GM12878 (cell line): ENCODE measurements at regions not wholly inside any gene's neighbourhood (a gene's known extent, or its start where the extent isn't known, plus 50 kb on each side); places are given as distances from the start of the nearest gene placed in this dataset.

Experiments
- ATAC-seq: fragments of 200-7000 bp; cut with Tn5 transposase; 3 replicates; pipeline ENCODE4 v1.9.1; 2020; ENCODE audit warnings: mild to moderate bottlenecking, moderate library complexity
- BruUV-seq: library from RNA; stranded (reverse); fragments of 400-500 nt; replicated peaks from 2 replicates; lab custom pipeline; 2021; lab: Mats Ljungman, UMichigan
- CTCF ChIA-PET: fragments of 300-600 bp; sonication (Branson Sonifier 250); formaldehyde crosslinking; extraction: SDS; loops from one replicate; lab custom pipeline; 2021; ENCODE audit warnings: inconsistent platforms; lab: Yijun Ruan, JAX
- POLR2A ChIA-PET: fragments of 350-600 bp; formaldehyde crosslinking; extraction: SDS; loops from one replicate; lab custom pipeline; 2021; ENCODE audit warnings: inconsistent platforms; lab: Charles Lee
- RAD21 ChIA-PET: fragments of 300-600 bp; sonication (Branson Sonifier 250); formaldehyde crosslinking; loops from one replicate; lab custom pipeline; 2023; ENCODE audit warnings: antibody characterized with exemption; ENCODE audit not compliant: unreplicated experiment; lab: Charles Lee
- SMC1A ChIA-PET: fragments of 300-600 bp; sonication (Branson Sonifier 250); formaldehyde crosslinking; loops from one replicate; lab custom pipeline; 2023; ENCODE audit not compliant: unreplicated experiment, uncharacterized antibody; lab: Charles Lee
- DNase-seq: peaks from one replicate; pipeline ENCODE4 v3.0.0-alpha.2; 2011; ENCODE audit warnings: low read depth, low spot score
- FAIRE-seq: peaks from 3 replicates; lab custom pipeline; 2011; peaks lifted over from hg19 to GRCh38; lab: Jason Lieb, UNC
- H2AFZ ChIP-seq: 2 replicates; pipeline ENCODE4 v1.6.0; 2011; ENCODE audit warnings: low read depth, low read length, control low read depth; ENCODE audit not compliant: control insufficient read depth
- H3K27ac ChIP-seq: 2 replicates; pipeline ENCODE4 v1.5.1; 2011; ENCODE audit warnings: control low read depth; ENCODE audit not compliant: control insufficient read depth, insufficient read depth
- H3K27me3 ChIP-seq, 2 experiments: replicated peaks in 1 of 2; 2 replicates each; pipeline versions ENCODE4 v1.6.0 to v1.6.1; 2011; ENCODE audit warnings: low read length in 1 of 2; ENCODE audit not compliant: control insufficient read depth in 2 of 2, insufficient read depth in 2 of 2
- H3K36me3 ChIP-seq, 2 experiments: 2 replicates each; pipeline ENCODE4 v1.5.1; 2011; ENCODE audit warnings: low read length in 1 of 2; ENCODE audit not compliant: control insufficient read depth in 2 of 2, insufficient read depth in 2 of 2
- H3K4me1 ChIP-seq: 2 replicates; pipeline ENCODE4 v1.6.1; 2011; ENCODE audit warnings: mild to moderate bottlenecking, low read length, moderate library complexity, mixed read lengths; ENCODE audit not compliant: control insufficient read depth, insufficient read depth
- H3K4me2 ChIP-seq: 2 replicates; pipeline ENCODE4 v1.6.0; 2011; ENCODE audit warnings: control low read depth; ENCODE audit not compliant: control insufficient read depth, insufficient read depth
- H3K4me3 ChIP-seq: fragments of 200-600 bp; sonication (generic); 2 replicates; pipeline ENCODE4 v1.5.1; 2016
- H3K79me2 ChIP-seq: 2 replicates; pipeline ENCODE4 v1.6.0; 2011; ENCODE audit warnings: low read length; ENCODE audit not compliant: control insufficient read depth, insufficient read depth
- H3K9ac ChIP-seq: 2 replicates; pipeline ENCODE4 v1.8.0; 2011; ENCODE audit warnings: low read length, control low read depth, mixed read lengths; ENCODE audit not compliant: control insufficient read depth, insufficient read depth
- H3K9me3 ChIP-seq: replicated peaks from 3 replicates; pipeline ENCODE4 v1.5.1; 2011; ENCODE audit warnings: mild to moderate bottlenecking, low read length; ENCODE audit not compliant: control insufficient read depth, insufficient read depth
- H4K20me1 ChIP-seq: 2 replicates; pipeline ENCODE4 v1.6.0; 2011; ENCODE audit not compliant: control insufficient read depth, insufficient read depth
- ATF7 ChIP-seq: fragments of 450-650 bp; IDR thresholded peaks from 2 replicates; pipeline ENCODE4 v1.6.1; 2016; ENCODE audit warnings: low read depth, mild to moderate bottlenecking
- CBX5 ChIP-seq: sonication (generic); IDR thresholded peaks from 2 replicates; pipeline ENCODE4 v1.6.1; 2016; ENCODE audit warnings: low read depth, moderate library complexity, mild to moderate bottlenecking, inconsistent platforms
- CEBPB ChIP-seq, 2 experiments: fragments of 150-350 bp in 1 of 2; IDR thresholded peaks; 2 replicates each; pipeline ENCODE4 v1.6.1; 2012 to 2014; ENCODE audit warnings: low read depth in 2 of 2, low read length in 2 of 2, borderline replicate concordance in 1 of 2, inconsistent platforms in 1 of 2
- CREB1 ChIP-seq: IDR thresholded peaks from 2 replicates; pipeline ENCODE4 v1.6.1; 2012; ENCODE audit warnings: low read depth, mild to moderate bottlenecking, inconsistent platforms
- DPF2 ChIP-seq: fragments of 450-650 bp; IDR thresholded peaks from 2 replicates; pipeline ENCODE4 v1.6.1; 2017; ENCODE audit warnings: mild to moderate bottlenecking
- KAT2A ChIP-seq: conservative IDR thresholded peaks from 2 replicates; pipeline ENCODE4 v1.6.1; 2011; ENCODE audit warnings: low read depth, low read length; ENCODE audit not compliant: control insufficient read depth
- NFXL1 ChIP-seq: fragments of 450-650 bp; IDR thresholded peaks from 2 replicates; pipeline ENCODE4 v1.6.1; 2017; ENCODE audit warnings: antibody characterized with exemption, mild to moderate bottlenecking, borderline replicate concordance
- POLR2A ChIP-seq: IDR thresholded peaks from 2 replicates; pipeline ENCODE4 v1.6.1; 2011; ENCODE audit warnings: low read depth, mild to moderate bottlenecking, low read length
- RAD21 ChIP-seq: IDR thresholded peaks from 2 replicates; pipeline ENCODE4 v1.6.1; 2011; ENCODE audit warnings: mild to moderate bottlenecking, low read depth, low read length, moderate library complexity; ENCODE audit not compliant: insufficient read depth
- RUNX3 ChIP-seq: IDR thresholded peaks from 2 replicates; pipeline ENCODE4 v1.6.1; 2012; ENCODE audit warnings: low read length, inconsistent platforms
- SMARCA5 ChIP-seq: fragments of 450-650 bp; IDR thresholded peaks from 2 replicates; pipeline ENCODE4 v1.6.1; 2017; ENCODE audit warnings: mild to moderate bottlenecking
- SMC3 ChIP-seq: IDR thresholded peaks from 2 replicates; pipeline ENCODE4 v1.6.1; 2011; ENCODE audit warnings: low read length, improper control_type of control experiment, borderline replicate concordance
- SRF ChIP-seq, 2 experiments: IDR thresholded peaks; 2 replicates each; pipeline ENCODE4 v1.6.1; 2011; ENCODE audit warnings: low read depth in 2 of 2, low read length in 2 of 2, mild to moderate bottlenecking in 1 of 2, moderate library complexity in 1 of 2
- YY1 ChIP-seq: IDR thresholded peaks from 2 replicates; pipeline ENCODE4 v1.6.1; 2011; ENCODE audit warnings: low read depth, mild to moderate bottlenecking, low read length
- ZNF24 ChIP-seq: fragments of 450-650 bp; IDR thresholded peaks from 2 replicates; pipeline ENCODE4 v1.6.1; 2017; ENCODE audit warnings: antibody characterized with exemption, mild to moderate bottlenecking
- WGBS: methylation state at CpG from one replicate; pipeline ENCODE4 v1.1.6; 2016; ENCODE audit warnings: low lambda C conversion rate; ENCODE audit not compliant: insufficient replicate concordance, insufficient coverage; ENCODE audit errors: missing lambda C conversion rate; 5-methylcytosine and 5-hydroxymethylcytosine counted together
- in situ Hi-C: fragments of 300-500 bp; cut with MboI; formaldehyde crosslinking; loops from 9 replicates; pipeline ENCODE4 v1.14.3; 2018; ENCODE audit warnings: mixed read lengths
- intact Hi-C: fragments of 100-400 bp; cut with micrococcal nuclease; formaldehyde crosslinking; loops from one replicate; pipeline ENCODE4 v1.14.2; 2022; ENCODE audit not compliant: unreplicated experiment
- TF ChIP-seq, protein P1 (sequence below): fragments of 150-350 bp; IDR thresholded peaks from 2 replicates; pipeline ENCODE4 v1.6.1; 2016; ENCODE audit warnings: low read depth, low read length
- TF ChIP-seq, protein P2 (sequence below), 3 experiments: IDR thresholded peaks in 2 of 3; conservative IDR thresholded peaks in 1 of 3; 2 replicates each; pipeline ENCODE4 v1.5.1; 2011; ENCODE audit warnings: low read depth in 3 of 3, low read length in 3 of 3, mild to moderate bottlenecking in 3 of 3, control low read depth in 2 of 3, moderate library complexity in 2 of 3, inconsistent platforms in 1 of 3, mixed read lengths in 1 of 3; ENCODE audit not compliant: control insufficient read depth in 2 of 3, insufficient read depth in 1 of 3; ENCODE audit errors: extremely low read depth in 1 of 3

DNA sequence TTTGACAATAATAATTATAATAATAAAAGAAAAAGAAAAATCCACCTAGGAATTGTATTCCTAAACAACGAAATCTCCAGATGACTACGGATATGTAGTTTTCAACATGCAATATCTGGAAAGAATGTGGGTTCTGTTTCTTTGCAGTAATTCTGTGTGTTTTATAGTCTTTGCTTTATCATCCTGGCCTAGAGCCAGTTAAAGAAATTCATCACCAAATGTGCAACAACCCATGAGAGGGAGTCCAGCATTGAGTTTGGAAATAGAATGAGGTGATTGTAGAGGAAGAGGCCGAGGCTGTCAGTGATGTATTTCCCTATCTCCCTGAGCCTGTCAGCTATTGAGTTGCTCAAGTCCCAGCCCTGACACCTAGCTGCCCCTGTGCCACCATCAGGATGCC, 200.5 kb upstream of the DCN start (continued):
- no peak for TF ChIP-seq CEBPB (IDR thresholded peaks at IDR 0.05; ENCODE audit: borderline replicate concordance in 1 of 2, low read depth in 2 of 2, low read length in 2 of 2)
- no peak for TF ChIP-seq KAT2A
- TF ChIP-seq, protein P1, sequence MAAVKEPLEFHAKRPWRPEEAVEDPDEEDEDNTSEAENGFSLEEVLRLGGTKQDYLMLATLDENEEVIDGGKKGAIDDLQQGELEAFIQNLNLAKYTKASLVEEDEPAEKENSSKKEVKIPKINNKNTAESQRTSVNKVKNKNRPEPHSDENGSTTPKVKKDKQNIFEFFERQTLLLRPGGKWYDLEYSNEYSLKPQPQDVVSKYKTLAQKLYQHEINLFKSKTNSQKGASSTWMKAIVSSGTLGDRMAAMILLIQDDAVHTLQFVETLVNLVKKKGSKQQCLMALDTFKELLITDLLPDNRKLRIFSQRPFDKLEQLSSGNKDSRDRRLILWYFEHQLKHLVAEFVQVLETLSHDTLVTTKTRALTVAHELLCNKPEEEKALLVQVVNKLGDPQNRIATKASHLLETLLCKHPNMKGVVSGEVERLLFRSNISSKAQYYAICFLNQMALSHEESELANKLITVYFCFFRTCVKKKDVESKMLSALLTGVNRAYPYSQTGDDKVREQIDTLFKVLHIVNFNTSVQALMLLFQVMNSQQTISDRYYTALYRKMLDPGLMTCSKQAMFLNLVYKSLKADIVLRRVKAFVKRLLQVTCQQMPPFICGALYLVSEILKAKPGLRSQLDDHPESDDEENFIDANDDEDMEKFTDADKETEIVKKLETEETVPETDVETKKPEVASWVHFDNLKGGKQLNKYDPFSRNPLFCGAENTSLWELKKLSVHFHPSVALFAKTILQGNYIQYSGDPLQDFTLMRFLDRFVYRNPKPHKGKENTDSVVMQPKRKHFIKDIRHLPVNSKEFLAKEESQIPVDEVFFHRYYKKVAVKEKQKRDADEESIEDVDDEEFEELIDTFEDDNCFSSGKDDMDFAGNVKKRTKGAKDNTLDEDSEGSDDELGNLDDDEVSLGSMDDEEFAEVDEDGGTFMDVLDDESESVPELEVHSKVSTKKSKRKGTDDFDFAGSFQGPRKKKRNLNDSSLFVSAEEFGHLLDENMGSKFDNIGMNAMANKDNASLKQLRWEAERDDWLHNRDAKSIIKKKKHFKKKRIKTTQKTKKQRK, result no peak
- TF ChIP-seq POLR2A, result no peak

DNA sequence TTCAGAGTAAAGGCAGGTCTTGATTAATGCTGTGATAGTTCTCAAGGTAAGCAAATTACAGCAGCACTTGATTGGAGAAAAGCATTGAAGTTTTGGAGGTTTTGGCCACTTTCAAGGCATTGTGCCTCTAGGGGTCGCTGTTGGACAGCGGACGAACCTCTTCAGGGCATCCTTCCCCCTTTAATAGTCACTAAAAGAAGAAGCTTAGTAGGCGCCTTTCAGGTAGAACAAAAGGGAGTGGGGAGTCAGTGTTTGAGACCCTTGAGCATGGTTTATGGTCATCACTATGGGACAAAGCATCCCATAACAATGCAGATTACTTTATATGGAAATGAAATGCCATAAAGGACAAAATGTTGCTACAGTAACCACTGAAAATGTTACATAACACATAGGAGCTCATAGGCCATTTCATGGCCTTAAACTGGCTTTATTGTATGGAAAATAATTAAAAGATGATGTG, 199.5 kb upstream of the DCN start:
- no peaks in the 10 kb centered on the region for H3K79me2 ChIP-seq
- peak overlapping the region; percentile 93 for H2AFZ ChIP-seq
- peak overlapping the region; percentile 40; the same call in 1 of the 2 replicates for H3K9ac ChIP-seq
- intact Hi-C loops (loop anchor here (1.0 to 10.0 kb wide), 7 partner anchors 195 to 1383 kb away; no protein-coding TSS in a partner anchor), in situ Hi-C loops (no loop called here)
- no peaks in the 10 kb centered on the region for H3K27me3 ChIP-seq
- DNase-seq (peak; percentile 54), FAIRE-seq (no peak), ATAC-seq (peak; percentile 95)
- ChIA-PET CTCF (interaction anchor here (0.5 to 3.4 kb wide), 75 partner anchors 8 to 1402 kb away, joined by 3 to 44 read pairs (median 4); partner anchors contain the start of gene PLEKHG7), POLR2A (interaction anchor here (1.2 kb wide), 1 partner anchor 8 kb away, joined by 3 read pairs; no protein-coding TSS in a partner anchor), RAD21 (interaction anchor here (0.6 to 2.5 kb wide), 41 partner anchors 12 to 1754 kb away, joined by 3 to 41 read pairs (median 4); no protein-coding TSS in a partner anchor), SMC1A (interaction anchor here (0.7 to 3.3 kb wide), 53 partner anchors 9 to 1544 kb away, joined by 3 to 38 read pairs (median 4); partner anchors contain the start of genes BTG1 and PLEKHG7)
- no peaks in the 10 kb centered on the region for H3K36me3 ChIP-seq
- WGBS, result 0% methylated on average over 4 of the region's 4 CpGs
- peak; percentile 48; the same call in 1 of the 2 replicates for TF ChIP-seq RUNX3
- 0 out of 2 replicates have a peak, but pooled peaks have one; percentile 20 for TF ChIP-seq ATF7
- no peak for TF ChIP-seq NFXL1
- peak; percentile 58; the same call in 1 of the 2 replicates for TF ChIP-seq DPF2
- TF ChIP-seq SRF (IDR thresholded peaks at IDR 0.05; ENCODE audit: low read depth in 2 of 2, low read length in 2 of 2), result no peak
- TF ChIP-seq CBX5, result 0 out of 2 replicates have a peak, but pooled peaks have one; percentile 14
- TF ChIP-seq, protein P2, sequence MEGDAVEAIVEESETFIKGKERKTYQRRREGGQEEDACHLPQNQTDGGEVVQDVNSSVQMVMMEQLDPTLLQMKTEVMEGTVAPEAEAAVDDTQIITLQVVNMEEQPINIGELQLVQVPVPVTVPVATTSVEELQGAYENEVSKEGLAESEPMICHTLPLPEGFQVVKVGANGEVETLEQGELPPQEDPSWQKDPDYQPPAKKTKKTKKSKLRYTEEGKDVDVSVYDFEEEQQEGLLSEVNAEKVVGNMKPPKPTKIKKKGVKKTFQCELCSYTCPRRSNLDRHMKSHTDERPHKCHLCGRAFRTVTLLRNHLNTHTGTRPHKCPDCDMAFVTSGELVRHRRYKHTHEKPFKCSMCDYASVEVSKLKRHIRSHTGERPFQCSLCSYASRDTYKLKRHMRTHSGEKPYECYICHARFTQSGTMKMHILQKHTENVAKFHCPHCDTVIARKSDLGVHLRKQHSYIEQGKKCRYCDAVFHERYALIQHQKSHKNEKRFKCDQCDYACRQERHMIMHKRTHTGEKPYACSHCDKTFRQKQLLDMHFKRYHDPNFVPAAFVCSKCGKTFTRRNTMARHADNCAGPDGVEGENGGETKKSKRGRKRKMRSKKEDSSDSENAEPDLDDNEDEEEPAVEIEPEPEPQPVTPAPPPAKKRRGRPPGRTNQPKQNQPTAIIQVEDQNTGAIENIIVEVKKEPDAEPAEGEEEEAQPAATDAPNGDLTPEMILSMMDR (IDR thresholded peaks at IDR 0.05 in 2 of 3, conservative IDR thresholded peaks at IDR 0.05 in 1 of 3; ENCODE audit: control insufficient read depth in 2 of 3, extremely low read depth in 1 of 3, insufficient read depth in 1 of 3, low read depth in 3 of 3, low read length in 3 of 3), result peak; percentile 80 to 89 (median 87)
- 0 out of 2 replicates have a peak, but pooled peaks have one; percentile 26 for TF ChIP-seq SMARCA5
- TF ChIP-seq RAD21, result peak; percentile 92
- peak; percentile 20; the same call in 1 of the 2 replicates for TF ChIP-seq ZNF24
- TF ChIP-seq SMC3, result peak; percentile 58; the same call in 1 of the 2 replicates
- TF ChIP-seq YY1, result 0 out of 2 replicates have a peak, but pooled peaks have one; percentile 56
- no peak for TF ChIP-seq CREB1
- H3K4me3 ChIP-seq, result peak overlapping the region; percentile 68
- H3K27ac ChIP-seq, result peak overlapping the region; percentile 37; the same call in 1 of the 2 replicates
- peak overlapping the region; percentile 95 for H3K4me2 ChIP-seq
- no TSS peak for BruUV-seq
- H3K4me1 ChIP-seq, result peaks cover 3% of the 10 kb centered on the region; the same call in 1 of the 2 replicates
- no peaks in the 10 kb centered on the region for H4K20me1 ChIP-seq
- H3K9me3 ChIP-seq, result no peaks in the 10 kb centered on the region
